GM18870 (cell line): ENCODE measurements at regions not wholly inside any gene's neighbourhood (a gene's known extent, or its start where the extent isn't known, plus 50 kb on each side); places are given as distances from the start of the nearest gene placed in this dataset.
"Not testable (repeated sequence)": the region's sequence is repeated elsewhere in the genome, so short reads cannot be mapped to it uniquely, and the experiment has no call there.

ENCODE experiments used
- ATAC-seq: cut with Tn5 transposase; IDR thresholded peaks from one replicate; pipeline ENCODE4 v1.9.1; 2021; ENCODE audit warnings: moderate library complexity; ENCODE audit not compliant: unreplicated experiment

GRCh38 chr2:174697255-174697654 is 67.0 kb downstream of the CHRNA1 start:
- ATAC-seq = peak; percentile 87

GRCh38 chr2:174694920-174695319 is 69.4 kb downstream of the CHRNA1 start:
- no peak for ATAC-seq

- ATAC-seq = no peak
Measured at GRCh38 chr2:174694196-174694878, 69.9 kb downstream of the CHRNA1 start.

- ATAC-seq = no peak
Measured at GRCh38 chr2:174693344-174693743, 70.9 kb downstream of the CHRNA1 start.

GRCh38 chr2:174692256-174692919 is 71.9 kb downstream of the CHRNA1 start:
- no peak for ATAC-seq

GRCh38 chr2:174691201-174691779 is 73.0 kb downstream of the CHRNA1 start:
- no peak for ATAC-seq

GRCh38 chr2:174690026-174690425 is 74.2 kb downstream of the CHRNA1 start:
- no peak for ATAC-seq

GRCh38 chr2:174688079-174688478 is 76.2 kb downstream of the CHRNA1 start:
- ATAC-seq = no peak

- no peak for ATAC-seq
Measured at GRCh38 chr2:174686430-174686829, 77.8 kb downstream of the CHRNA1 start.

GRCh38 chr2:174683392-174683759 is 80.9 kb downstream of the CHRNA1 start:
- ATAC-seq = no peak

- peak; percentile 40 for ATAC-seq
Measured at GRCh38 chr2:174682578-174683391, 81.5 kb downstream of the CHRNA1 start.

GRCh38 chr2:174682007-174682577 is 82.2 kb downstream of the CHRNA1 start:
- ATAC-seq = peak; percentile 12

- ATAC-seq = no peak
Measured at GRCh38 chr2:174681099-174682006, 82.9 kb downstream of the CHRNA1 start.

- no peak for ATAC-seq
Measured at GRCh38 chr2:174680221-174680620, 82.6 kb upstream of the WIPF1 start.

GRCh38 chr2:174678395-174678794 is 80.8 kb upstream of the WIPF1 start:
- ATAC-seq = no peak

- no peak for ATAC-seq
Measured at GRCh38 chr2:174675615-174676014, 78.0 kb upstream of the WIPF1 start.

- ATAC-seq = no peak
Measured at GRCh38 chr2:174673876-174674275, 76.3 kb upstream of the WIPF1 start.

- no peak for ATAC-seq
Measured at GRCh38 chr2:174673440-174673839, 75.8 kb upstream of the WIPF1 start.

- ATAC-seq = not testable (repeated sequence)
Measured at GRCh38 chr2:174671532-174671931, 73.9 kb upstream of the WIPF1 start.

GRCh38 chr2:174670446-174670845 is 72.8 kb upstream of the WIPF1 start:
- ATAC-seq = no peak
